GM12875 (cell line): ENCODE measurements at regions not wholly inside any gene's neighbourhood (a gene's known extent, or its start where the extent isn't known, plus 50 kb on each side); places are given as distances from the start of the nearest gene placed in this dataset.
"Not testable (repeated sequence)": the region's sequence is repeated elsewhere in the genome, so short reads cannot be mapped to it uniquely, and the experiment has no call there.

Source experiments
- H3K4me3 ChIP-seq: one replicate; pipeline ENCODE4 v1.5.1; 2011; ENCODE audit warnings: low read depth, low read length, control low read depth
- CTCF ChIP-seq: IDR thresholded peaks from 2 replicates; pipeline ENCODE4 v1.5.1; 2011; ENCODE audit warnings: low read depth, mild to moderate bottlenecking, control low read depth, inconsistent platforms, low read length, moderate library complexity, borderline replicate concordance; ENCODE audit not compliant: insufficient read depth

GRCh38 chr16:29300030-29300491, 106.5 kb downstream of the NPIPB11 start:
- not testable (repeated sequence) for H3K4me3 ChIP-seq

- not testable (repeated sequence) for H3K4me3 ChIP-seq
These were observed 107.5 kb downstream of the NPIPB11 start for GRCh38 chr16:29298997-29299396.

GRCh38 chr16:29298307-29298706, 108.2 kb downstream of the NPIPB11 start:
- not testable (repeated sequence) for H3K4me3 ChIP-seq

GRCh38 chr16:29297809-29298177, 108.7 kb downstream of the NPIPB11 start:
- not testable (repeated sequence) for H3K4me3 ChIP-seq

- not testable (repeated sequence) for H3K4me3 ChIP-seq
These were observed 109.2 kb downstream of the NPIPB11 start for GRCh38 chr16:29297144-29297808.

GRCh38 chr16:29296176-29296575, 110.3 kb downstream of the NPIPB11 start:
- H3K4me3 ChIP-seq: not testable (repeated sequence)

- not testable (repeated sequence) for H3K4me3 ChIP-seq
These were observed 111.3 kb downstream of the NPIPB11 start for GRCh38 chr16:29294951-29295795.

- not testable (repeated sequence) for H3K4me3 ChIP-seq
These were observed 112.0 kb downstream of the NPIPB11 start for GRCh38 chr16:29294400-29294933.

- H3K4me3 ChIP-seq: not testable (repeated sequence)
These were observed 113.0 kb downstream of the NPIPB11 start for GRCh38 chr16:29293545-29293944.

GRCh38 chr16:29292952-29293471, 113.5 kb downstream of the NPIPB11 start:
- not testable (repeated sequence) for H3K4me3 ChIP-seq

- not testable (repeated sequence) for H3K4me3 ChIP-seq
These were observed 114.9 kb downstream of the NPIPB11 start for GRCh38 chr16:29291329-29292271.

GRCh38 chr16:29290631-29291247, 115.8 kb downstream of the NPIPB11 start:
- H3K4me3 ChIP-seq: no peak overlapping the region
- TF ChIP-seq CTCF: no peak

- not testable (repeated sequence) for H3K4me3 ChIP-seq
These were observed 116.8 kb downstream of the NPIPB11 start for GRCh38 chr16:29289516-29290239.

- not testable (repeated sequence) for H3K4me3 ChIP-seq
These were observed 117.6 kb downstream of the NPIPB11 start for GRCh38 chr16:29288711-29289474.

GRCh38 chr16:29287871-29288535, 118.5 kb downstream of the NPIPB11 start:
- not testable (repeated sequence) for H3K4me3 ChIP-seq

GRCh38 chr16:29287246-29287645, 119.3 kb downstream of the NPIPB11 start:
- not testable (repeated sequence) for H3K4me3 ChIP-seq
